GM04504 (cell line): ENCODE measurements at regions not wholly inside any gene's neighbourhood (a gene's known extent, or its start where the extent isn't known, plus 50 kb on each side); places are given as distances from the start of the nearest gene placed in this dataset.
A peak's percentile ranks its signal among the peaks of the same experiment; 100 is the strongest.
"Not testable (repeated sequence)": the region's sequence is repeated elsewhere in the genome, so short reads cannot be mapped to it uniquely, and the experiment has no call there.

Experiments used
- DNase-seq: peaks from one replicate; pipeline ENCODE4 v3.0.0-alpha.2; 2012; ENCODE audit warnings: low read depth

DNA sequence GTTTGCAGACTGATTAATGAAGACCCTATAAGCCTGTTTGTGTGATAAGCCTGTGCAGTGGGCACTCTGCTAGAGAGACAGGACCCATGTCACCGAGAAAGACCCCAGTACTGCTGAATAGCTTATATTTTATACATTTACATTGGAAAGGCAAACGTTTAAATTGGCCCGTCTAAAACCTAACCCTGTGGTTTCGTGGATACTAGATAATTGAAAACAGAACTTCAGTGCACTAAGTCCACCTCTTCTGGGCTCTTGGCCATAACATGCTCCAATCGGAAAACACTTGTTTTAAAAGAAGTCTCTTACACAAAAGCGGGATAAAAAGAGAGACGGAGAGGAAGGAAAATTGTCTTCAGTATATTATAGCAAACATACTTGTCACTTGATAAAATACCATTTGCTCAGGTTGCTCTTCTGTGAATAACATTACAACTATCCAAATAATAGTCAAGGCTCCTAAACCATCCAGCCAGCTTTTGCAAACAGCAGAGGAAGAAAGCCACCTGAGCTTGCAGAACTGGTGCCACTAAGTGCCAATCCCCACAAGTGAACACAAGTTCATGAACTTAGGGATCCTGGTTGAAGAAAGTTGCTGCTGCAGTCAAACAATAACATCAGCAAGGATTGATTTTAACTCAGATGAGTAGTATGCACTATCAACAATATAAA is 218.4 kb upstream of the FN1 start:
- peak; percentile 49 for DNase-seq

DNA sequence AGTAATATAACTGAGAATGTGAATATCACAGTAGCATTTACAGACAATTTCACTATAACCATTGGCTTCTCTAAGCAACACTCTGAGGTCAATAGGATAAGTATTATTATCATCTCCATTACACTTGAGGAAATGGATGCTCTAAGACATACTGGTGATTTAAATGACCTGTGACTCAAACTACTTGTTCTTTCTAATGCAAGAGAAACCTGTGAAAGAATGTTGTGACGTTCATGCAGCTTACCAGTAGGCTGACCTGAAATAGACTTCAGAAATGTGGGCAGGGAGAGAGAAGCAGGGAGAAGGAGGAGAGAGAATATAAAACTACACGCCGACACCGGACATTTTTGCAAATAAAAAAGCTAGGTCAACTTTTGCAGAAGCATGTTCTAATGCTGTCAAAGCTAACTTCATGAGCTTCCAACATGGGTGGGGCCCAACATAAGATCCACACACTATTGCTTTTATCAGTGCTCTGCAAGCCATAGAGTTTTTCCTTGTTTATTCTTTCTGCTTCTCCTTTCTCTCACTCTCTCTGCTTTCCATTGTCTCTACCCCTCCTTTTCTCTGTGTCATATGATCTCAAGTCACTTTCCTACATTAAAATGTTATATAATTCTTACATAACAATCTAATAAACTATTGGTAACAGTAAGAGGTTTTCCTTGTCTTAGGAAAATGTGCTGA is 217.6 kb upstream of the FN1 start:
- no peak for DNase-seq

DNA sequence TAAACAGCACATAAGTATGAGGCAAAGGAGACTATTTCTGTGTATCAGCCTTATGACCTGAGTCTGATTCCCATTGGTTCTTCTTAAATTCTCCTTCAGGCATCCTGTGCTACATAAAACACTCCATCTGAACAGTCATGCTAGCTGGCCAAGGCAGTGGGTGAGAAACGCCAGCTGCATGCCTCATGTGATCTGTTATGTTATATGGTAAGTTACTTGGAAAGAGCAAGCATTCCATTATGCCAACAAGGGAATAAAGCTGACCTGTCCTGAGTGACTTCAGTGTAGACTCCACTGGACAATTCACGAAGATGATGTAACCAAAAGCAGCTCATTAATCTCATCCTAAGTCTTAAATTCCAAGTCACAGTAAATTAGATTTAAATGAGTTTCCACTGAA is 216.5 kb upstream of the FN1 start:
- DNase-seq = peak; percentile 91

DNA sequence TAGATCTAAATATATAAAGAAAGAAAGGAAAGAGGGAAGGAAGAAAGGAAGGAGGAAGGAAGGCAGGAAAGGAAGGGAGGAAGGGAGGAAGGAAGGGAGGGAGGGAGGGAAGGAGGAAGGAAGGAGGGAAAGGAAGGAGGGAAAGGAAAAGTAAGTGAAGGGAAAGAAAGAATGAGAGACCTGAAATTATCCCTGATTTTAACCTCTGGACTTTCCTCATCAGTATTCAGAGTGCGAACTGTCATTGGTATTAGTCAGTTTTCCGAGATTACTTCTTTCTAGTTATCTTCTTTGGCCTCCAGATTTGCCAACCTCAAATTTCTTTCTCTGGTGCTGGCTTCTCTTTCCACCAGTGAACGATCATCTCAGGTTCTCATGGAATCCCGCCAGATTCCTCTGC is 215.5 kb upstream of the FN1 start:
- no peak for DNase-seq

DNA sequence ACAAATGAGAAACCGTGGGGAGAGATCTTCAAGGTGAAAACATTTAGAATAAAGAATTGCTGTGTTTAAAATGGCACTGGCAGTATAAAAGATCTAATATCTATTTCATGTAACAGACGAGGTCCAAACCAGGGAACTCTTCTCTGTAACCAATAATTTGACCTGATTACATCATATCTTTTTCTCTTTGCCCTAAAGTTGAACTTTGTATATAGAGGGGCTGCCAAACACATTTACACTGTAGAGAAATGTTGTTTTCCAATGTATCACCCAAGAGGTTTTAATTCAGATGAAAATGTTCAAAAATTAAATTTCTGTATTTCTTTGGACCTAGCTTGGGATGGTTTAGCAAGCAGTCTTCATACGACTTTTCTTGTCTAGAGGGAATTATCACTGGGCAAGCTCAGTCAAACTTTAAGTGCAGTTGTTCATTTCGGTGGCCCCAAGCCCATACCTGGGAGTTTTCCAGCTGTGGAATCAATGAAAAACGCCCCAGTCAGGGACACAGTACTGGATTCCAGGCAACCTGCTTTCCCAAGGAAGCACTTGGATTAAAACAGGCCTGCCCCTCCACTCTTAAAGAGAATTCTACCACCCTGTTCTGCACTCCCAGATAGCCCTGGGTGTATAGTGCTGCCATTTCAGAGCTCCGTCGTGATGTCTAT is 208.5 kb upstream of the FN1 start:
- no peak for DNase-seq

DNA sequence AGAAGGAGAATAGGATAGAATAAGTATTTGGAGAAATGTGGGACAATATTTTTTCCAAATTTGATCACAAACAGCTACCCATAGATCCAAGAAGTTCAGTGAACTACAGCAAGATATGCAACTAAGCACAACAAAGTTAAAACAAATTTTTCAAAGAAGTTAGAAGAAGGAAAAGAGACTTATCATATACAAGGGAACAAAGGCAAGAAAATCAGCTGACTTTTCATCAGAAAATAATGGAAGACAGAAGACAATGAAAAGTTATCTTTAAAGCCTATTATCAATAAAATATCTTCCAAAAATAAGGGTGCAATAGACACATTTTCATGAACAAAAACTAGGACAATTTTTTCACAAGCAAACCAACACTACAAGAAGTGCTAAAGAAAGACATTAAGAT is 202.8 kb upstream of the FN1 start:
- DNase-seq = no peak

DNA sequence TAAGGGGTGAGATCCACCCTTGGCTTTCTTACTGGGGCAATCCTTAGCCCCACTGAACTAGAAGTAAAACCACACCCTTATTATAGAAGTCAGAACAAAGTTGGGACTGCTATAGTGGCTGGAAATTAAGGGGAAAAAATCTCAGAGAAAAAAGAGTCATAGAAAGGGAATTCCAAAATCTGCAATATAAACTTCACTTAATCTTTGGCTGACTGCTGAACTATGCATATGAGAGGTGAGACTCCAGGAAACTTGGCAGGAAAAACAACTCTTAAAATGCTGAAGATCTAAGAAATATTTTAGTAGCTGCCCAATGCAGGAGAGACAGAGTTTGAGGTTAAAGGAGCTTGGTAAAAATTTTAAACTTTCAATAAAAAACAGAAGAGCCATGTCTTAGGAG is 201.8 kb upstream of the FN1 start:
- no peak for DNase-seq

DNA sequence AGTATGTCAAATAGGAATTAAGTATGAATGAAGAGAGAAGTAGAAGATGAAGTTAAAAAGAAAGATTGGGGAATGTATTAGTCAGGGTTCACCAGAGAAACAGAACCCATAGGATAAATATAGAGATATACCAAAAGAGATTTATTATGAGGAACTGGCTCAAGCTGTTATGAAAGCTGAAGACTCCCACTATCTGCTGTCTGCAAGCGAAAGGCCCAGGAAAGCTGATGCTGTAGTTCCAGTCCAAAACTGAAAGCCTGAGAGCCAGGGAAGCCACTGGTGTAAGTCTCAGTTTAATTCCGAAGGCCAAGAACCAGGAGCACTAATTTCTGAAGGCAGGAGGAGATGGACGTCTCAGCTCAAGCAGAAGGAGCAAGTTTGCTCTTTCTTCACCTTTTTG is 200.9 kb upstream of the FN1 start:
- DNase-seq = no peak

DNA sequence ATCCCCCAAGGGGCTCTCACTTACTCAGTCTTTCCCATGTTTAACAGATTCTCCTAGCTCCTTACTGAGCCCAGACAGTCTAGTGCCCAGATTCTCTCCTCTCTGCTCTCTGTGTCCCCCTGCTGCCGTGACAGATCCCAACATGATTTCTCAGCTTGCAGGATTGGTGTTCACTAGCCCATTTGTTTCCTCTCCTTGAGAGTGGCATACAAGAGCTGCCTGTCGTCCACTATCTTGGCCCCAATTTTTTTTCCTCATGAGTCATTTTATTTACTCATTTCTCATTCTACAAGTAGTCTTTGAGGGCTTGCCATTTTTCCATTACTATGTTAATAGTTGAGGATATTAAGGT is 199.9 kb upstream of the FN1 start:
- DNase-seq = no peak

DNA sequence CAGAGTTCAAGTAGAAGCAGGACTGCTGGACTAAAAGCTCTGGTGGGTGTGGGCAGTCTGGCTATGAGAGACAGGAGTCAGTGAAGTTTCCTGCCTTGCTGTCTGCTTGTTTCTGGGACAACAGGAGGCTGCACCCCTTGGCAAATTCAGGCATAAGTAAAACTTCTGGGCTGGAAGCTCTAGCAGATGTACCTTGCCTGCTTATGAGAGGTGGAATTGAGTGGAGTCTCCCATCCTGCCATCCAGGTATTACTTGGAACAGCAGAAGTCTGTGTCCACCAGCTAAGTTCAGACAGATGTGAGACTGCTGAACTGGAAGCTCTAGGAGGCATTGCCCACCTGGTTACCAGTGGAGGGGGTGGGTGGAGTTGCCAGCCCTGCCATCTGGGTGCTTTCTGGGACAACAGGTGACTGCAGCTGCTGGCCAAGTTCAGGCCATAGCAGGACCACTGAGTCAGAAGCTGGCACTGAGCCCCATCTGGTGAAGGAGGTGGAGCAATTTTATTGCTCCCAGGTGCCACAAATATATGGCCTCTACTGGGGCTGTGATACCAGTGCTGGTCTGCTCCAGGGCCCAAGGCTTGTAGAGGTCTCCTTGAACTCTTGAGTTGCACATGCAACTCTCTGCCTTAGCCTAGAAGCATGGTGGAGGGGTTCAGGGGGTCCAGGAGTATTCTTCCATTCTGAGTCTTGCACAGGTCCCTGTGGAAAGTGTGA is 199.4 kb upstream of the FN1 start:
- no peak for DNase-seq

DNA sequence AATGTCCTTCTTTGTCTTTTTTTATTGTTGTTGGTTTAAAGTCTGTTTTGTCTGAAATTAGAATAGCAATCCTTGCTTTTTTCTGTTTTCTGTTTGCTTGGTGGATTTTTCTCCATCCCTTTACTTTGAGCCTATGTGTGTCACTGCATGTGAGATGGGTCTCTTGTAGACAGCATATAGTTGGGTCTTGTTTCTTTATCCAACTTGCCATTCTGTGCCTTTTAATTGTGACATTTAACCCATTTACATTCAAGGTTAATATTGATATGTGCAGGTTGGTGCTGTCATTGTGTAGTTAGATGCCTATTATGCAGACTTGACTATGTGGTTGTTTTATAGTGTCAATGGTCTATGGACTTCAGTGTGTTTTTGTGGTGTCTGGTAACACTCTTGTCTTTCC is 197.5 kb upstream of the FN1 start:
- DNase-seq = no peak

DNA sequence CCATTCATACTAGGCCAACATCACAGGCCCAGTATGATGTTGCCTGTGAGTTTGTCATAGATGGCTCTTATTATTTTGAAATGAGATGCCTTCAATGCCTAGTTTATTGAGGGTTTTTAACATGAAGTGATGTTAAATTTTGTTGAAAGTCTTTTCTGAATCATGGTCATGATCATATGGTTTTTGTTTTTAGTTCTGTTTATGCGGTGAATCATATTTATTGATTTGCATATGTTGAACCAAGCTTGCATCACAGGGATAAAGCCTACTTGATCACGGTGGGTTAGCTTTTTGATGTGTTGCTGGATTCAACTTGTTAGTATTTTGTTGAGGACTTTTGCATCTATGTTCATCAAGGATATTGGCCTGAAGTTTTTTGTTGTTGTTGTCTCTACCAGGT is 195.8 kb upstream of the FN1 start:
- no peak for DNase-seq

DNA sequence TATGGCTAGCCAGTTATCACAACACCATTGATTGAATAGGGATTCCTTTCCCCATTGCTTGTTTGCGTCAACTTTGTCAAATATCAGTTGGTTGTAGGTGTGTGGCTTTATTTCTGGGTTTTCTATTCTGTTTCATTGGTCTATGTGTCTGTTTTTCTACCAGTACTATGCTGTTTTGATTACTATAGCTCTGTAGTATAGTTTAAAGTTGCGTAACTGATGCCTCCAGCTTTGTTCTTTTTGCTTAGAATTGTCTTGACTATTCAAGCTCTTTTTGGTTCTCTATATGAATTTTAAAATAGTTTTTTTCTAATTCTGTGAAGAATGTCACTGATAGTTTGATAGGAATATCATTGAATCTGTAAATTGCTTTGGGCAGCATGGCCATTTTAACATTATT is 194.9 kb upstream of the FN1 start:
- not testable (repeated sequence) for DNase-seq

DNA sequence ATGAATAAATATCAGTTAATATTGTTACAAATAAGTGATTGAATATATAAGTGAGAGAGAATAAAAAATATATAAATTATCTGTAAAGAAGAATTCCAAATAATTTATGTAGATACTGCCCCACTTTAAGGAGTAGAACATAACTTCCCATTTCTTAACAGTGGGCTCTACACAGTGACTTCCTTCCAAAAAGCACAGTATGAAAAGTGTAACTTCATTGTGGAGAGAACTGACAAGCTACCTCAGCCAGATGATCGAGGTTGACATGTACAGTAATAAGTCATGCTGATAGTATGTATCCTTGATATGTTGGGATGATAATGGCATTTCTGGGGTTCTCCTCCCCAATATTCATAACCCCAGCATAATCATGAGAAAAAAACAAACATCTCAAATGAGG is 191.9 kb upstream of the FN1 start:
- DNase-seq = no peak

DNA sequence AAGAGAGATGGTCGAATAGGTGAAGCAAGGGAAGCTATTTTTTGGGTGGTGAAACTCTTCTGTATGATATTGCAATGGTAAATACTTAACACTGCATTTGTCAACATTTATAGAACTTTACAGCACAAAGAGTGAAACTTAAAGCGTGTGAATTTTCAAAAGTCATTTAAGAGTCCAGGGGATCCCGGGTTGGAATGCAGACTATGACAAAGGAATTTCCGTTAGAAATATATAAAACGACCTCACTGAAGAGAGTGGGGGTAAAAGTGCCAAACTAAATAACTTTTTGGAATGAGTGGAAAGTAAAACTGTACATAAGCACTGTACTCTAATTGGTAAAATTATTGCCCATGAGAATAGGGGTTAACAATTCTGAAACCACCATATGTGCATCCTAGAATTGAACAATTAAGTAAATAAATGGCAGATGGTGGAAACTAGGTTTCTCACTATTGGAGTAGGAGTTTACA is 191.0 kb upstream of the FN1 start:
- DNase-seq = no peak

DNA sequence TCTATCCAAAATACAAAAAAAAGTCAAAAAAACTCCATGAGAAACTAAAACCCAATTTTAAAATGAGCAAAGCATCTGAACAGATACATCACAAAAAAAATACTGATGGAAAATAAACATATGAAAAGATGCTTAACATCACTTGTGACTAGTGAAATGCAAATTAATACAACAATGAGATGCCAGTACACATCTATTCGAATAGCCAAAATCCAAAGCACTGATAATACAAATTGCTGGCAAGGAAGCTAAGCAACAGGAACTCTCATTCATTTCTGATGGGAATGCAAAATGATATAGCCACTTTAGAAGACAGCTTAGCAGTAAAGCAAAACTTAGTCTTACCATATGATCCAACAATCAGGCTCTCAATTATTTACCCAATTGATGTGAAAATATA is 190.2 kb upstream of the FN1 start:
- no peak for DNase-seq

DNA sequence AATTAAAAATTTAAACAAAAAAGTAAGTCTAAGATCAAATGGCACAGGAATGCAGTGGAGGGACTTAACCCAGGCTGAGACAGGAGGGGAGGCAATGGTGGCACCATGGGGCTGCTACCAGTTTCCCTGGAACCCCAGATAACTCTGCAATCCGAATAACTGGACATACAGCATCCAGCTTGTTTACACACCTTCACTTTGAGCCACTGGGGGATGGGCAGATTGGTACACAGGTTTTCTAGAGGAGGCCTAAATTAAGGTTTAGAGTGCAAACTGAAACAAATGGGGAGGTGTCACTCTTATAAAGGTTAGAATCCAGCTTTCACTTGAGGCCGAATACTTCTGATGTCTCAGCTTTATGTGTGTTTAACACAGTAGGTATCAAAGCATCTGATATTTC is 189.3 kb upstream of the FN1 start:
- no peak for DNase-seq

DNA sequence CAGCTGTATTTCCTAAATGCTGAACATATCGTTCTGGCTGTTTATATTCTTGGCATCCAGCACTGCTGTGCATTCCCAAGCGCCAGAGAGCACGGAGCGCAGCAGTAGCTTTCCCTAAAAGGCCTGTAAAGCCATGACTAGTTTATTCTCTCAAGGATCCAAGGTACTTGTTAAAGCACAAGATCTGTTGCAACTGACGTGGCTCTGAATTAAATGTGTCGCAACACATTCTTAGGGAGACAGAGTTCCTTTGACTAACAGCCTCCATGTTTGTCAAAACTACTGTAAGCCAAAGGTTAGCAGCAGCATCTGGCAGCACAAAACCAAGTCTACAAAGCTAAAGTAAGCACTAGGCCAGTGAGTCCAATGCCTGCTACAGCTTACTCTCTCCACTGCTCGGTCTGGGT is 188.6 kb upstream of the FN1 start:
- DNase-seq = peak; percentile 66

DNA sequence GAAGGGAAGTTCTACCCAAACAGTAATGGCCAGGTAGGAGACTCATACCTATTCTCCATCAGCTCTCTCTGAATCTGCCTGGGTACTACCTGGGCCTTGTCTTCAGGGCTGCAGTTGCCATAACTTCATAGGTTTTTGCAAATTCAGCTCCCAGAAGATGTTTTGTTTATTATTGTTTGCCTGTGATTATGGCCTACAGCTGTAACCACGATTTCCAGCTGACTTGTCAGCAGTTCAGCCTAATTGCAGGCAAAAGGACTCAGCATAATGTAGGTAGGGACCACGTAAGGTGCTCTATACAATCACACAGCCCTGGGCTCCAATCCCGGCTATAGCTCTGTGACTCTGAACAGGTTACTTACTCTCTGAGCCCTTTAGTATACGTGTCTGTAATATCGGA is 187.0 kb upstream of the FN1 start:
- DNase-seq = no peak

DNA sequence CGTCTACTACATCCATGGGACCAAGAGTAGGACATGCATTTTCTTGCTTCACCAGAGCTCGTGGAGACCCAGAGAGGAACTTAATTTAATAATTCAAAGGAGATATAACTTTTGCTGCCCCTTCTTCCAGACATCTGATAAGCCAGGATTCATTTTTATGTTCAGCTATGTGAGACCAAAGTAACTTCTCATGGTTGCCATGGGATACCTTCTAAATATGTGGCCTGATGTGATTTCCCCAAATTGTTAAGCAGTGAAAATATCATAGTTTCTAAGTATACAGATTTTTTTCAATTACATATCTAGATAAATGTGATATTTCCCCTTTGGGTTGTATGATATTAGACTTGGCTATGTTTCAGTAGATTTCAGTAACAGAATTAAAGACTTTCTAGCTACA is 185.5 kb upstream of the FN1 start:
- no peak for DNase-seq

DNA sequence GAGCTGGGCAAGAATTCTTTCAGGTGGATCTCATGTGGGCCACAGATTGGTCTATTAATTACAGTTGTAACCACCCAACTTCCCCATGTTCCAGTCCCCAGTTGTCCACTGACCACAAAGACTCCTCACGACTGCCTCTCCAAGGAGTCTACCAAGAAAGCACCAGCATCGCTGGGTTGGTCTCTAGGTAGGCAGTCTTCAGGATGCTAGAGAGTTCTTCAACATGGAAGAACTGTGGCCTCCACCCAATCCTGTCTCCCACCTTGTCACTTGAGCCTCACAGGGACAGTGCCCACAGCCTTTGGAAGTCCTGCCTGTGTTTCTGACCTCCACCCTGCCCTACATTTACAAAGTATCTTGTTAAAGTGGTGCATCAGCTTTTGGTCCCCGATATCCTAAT is 184.7 kb upstream of the FN1 start:
- no peak for DNase-seq

DNA sequence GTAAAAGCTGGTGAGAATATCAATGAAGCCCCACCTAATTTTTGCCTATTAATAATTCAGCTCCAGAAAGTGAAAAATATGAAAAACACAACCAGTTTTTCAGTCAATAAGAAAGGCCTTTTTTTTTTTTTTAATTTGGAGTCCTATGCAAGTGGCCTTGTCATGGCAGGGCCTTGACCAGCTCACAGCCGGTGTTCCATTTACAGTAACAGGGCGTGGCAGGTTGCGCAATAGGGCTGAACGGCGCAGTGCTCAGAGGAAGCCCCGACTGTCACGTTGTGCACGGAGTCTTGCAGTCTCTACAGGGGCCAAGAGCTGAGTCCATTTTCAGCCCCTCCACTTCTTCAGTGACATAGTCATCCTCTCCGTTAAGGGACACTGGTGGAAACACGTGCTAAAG is 184.1 kb upstream of the FN1 start:
- no peak for DNase-seq
